HEK293 (cell line): ENCODE measurements at regions not wholly inside any gene's neighbourhood (a gene's known extent, or its start where the extent isn't known, plus 50 kb on each side); places are given as distances from the start of the nearest gene placed in this dataset.

Experiments used
- PRDM4 ChIP-seq: fragments of 450-650 bp; formaldehyde crosslinking; IDR thresholded peaks from 2 replicates; pipeline ENCODE4 v1.5.1; 2017; ENCODE audit warnings: missing biosample characterization, missing genetic modification characterization
- SP3 ChIP-seq: fragments of 450-650 bp; formaldehyde crosslinking; IDR thresholded peaks from 2 replicates; pipeline ENCODE4 v1.5.1; 2016; ENCODE audit warnings: missing biosample characterization, missing genetic modification characterization
- SP7 ChIP-seq: fragments of 450-650 bp; formaldehyde crosslinking; IDR thresholded peaks from 2 replicates; pipeline ENCODE4 v1.5.1; 2016; ENCODE audit warnings: missing biosample characterization, missing genetic modification characterization
- YY1 ChIP-seq: fragments of 450-650 bp; formaldehyde crosslinking; IDR thresholded peaks from 2 replicates; pipeline ENCODE4 v1.5.1; 2018; ENCODE audit warnings: missing biosample characterization, missing genetic modification characterization
- ZFP41 ChIP-seq: fragments of 450-650 bp; formaldehyde crosslinking; IDR thresholded peaks from 2 replicates; pipeline ENCODE4 v1.5.1; 2016; ENCODE audit warnings: missing biosample characterization, missing genetic modification characterization, borderline replicate concordance
- ZNF174 ChIP-seq: fragments of 450-650 bp; formaldehyde crosslinking; IDR thresholded peaks from 2 replicates; pipeline ENCODE4 v1.5.0; 2017; ENCODE audit warnings: missing biosample characterization, mild to moderate bottlenecking, missing genetic modification characterization
- ZNF239 ChIP-seq: fragments of 450-650 bp; formaldehyde crosslinking; IDR thresholded peaks from 2 replicates; pipeline ENCODE4 v1.5.1; 2016; ENCODE audit warnings: missing biosample characterization, missing genetic modification characterization
- ZNF274 ChIP-seq, 2 experiments: fragments of 200-500 bp in 1 of 2; fragments of 450-650 bp in 1 of 2; sonication (Bioruptor generic) in 1 of 2; formaldehyde crosslinking in 1 of 2; IDR thresholded peaks; 2 replicates each; pipeline versions ENCODE4 v1.5.1 to v1.6.1; 2014 to 2016; ENCODE audit warnings: borderline replicate concordance in 1 of 2, inconsistent platforms in 1 of 2, low read length in 1 of 2, missing biosample characterization in 1 of 2, missing genetic modification characterization in 1 of 2
- ZNF391 ChIP-seq: fragments of 450-650 bp; formaldehyde crosslinking; IDR thresholded peaks from 2 replicates; pipeline ENCODE4 v1.5.1; 2016; ENCODE audit warnings: low read depth, missing biosample characterization, missing genetic modification characterization, borderline replicate concordance
- ZNF416 ChIP-seq: fragments of 450-650 bp; formaldehyde crosslinking; IDR thresholded peaks from 2 replicates; pipeline ENCODE4 v1.5.1; 2016; ENCODE audit warnings: missing biosample characterization, missing genetic modification characterization
- ZNF571 ChIP-seq: fragments of 450-650 bp; formaldehyde crosslinking; IDR thresholded peaks from 2 replicates; pipeline ENCODE4 v1.5.0; 2017; ENCODE audit warnings: missing biosample characterization, missing genetic modification characterization
- TF ChIP-seq, protein P1 (sequence below): fragments of 450-650 bp; formaldehyde crosslinking; IDR thresholded peaks from 2 replicates; pipeline ENCODE4 v1.5.1; 2016; ENCODE audit warnings: missing biosample characterization, missing genetic modification characterization
- TF ChIP-seq, protein P2 (sequence below): fragments of 450-650 bp; formaldehyde crosslinking; IDR thresholded peaks from 2 replicates; pipeline ENCODE4 v1.5.1; 2016; ENCODE audit warnings: missing biosample characterization, missing genetic modification characterization
- TF ChIP-seq, protein P3 (sequence below): fragments of 450-650 bp; formaldehyde crosslinking; IDR thresholded peaks from 2 replicates; pipeline ENCODE4 v1.5.1; 2016; ENCODE audit warnings: missing biosample characterization, missing genetic modification characterization

DNA sequence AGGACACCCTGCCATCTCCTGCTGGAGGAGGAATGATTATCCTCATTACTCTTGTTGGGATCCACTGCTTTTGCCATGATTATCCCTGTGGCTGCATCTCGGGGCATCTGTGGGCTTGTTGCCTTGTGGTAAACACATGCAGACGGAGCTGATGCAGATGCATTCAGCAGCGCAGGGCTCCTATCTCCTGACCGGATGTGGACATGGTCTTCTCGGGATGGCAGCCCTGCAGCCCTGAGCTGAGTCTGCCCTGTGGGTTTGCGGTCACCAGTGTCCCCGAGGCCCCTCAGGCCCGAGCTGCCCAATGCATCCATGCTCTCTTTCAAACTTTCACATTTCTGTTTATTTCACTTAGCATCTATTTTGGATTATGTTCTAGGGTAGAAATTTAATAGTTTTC lies 250.4 kb upstream of the IRX1 start:
- TF ChIP-seq ZNF239 (tag by site-specific recombination) (no peak), SP7 (tag by site-specific recombination) (no peak), ZNF416 (no peak), ZNF391 (no peak), ZNF571 (no peak), YY1 (tag by site-specific recombination) (no peak), ZNF274 (IDR thresholded peaks at IDR 0.05; ENCODE audit: low read length) (no peak), ZNF274 (tag by site-specific recombination; IDR thresholded peaks at IDR 0.05; ENCODE audit: borderline replicate concordance) (no peak), SP3 (tag by site-specific recombination) (no peak), ZFP41 (tag by site-specific recombination) (no peak), ZNF174 (no peak), PRDM4 (tag by site-specific recombination) (no peak)
- TF ChIP-seq, protein P1, sequence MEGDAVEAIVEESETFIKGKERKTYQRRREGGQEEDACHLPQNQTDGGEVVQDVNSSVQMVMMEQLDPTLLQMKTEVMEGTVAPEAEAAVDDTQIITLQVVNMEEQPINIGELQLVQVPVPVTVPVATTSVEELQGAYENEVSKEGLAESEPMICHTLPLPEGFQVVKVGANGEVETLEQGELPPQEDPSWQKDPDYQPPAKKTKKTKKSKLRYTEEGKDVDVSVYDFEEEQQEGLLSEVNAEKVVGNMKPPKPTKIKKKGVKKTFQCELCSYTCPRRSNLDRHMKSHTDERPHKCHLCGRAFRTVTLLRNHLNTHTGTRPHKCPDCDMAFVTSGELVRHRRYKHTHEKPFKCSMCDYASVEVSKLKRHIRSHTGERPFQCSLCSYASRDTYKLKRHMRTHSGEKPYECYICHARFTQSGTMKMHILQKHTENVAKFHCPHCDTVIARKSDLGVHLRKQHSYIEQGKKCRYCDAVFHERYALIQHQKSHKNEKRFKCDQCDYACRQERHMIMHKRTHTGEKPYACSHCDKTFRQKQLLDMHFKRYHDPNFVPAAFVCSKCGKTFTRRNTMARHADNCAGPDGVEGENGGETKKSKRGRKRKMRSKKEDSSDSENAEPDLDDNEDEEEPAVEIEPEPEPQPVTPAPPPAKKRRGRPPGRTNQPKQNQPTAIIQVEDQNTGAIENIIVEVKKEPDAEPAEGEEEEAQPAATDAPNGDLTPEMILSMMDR = no peak
- TF ChIP-seq, protein P2, sequence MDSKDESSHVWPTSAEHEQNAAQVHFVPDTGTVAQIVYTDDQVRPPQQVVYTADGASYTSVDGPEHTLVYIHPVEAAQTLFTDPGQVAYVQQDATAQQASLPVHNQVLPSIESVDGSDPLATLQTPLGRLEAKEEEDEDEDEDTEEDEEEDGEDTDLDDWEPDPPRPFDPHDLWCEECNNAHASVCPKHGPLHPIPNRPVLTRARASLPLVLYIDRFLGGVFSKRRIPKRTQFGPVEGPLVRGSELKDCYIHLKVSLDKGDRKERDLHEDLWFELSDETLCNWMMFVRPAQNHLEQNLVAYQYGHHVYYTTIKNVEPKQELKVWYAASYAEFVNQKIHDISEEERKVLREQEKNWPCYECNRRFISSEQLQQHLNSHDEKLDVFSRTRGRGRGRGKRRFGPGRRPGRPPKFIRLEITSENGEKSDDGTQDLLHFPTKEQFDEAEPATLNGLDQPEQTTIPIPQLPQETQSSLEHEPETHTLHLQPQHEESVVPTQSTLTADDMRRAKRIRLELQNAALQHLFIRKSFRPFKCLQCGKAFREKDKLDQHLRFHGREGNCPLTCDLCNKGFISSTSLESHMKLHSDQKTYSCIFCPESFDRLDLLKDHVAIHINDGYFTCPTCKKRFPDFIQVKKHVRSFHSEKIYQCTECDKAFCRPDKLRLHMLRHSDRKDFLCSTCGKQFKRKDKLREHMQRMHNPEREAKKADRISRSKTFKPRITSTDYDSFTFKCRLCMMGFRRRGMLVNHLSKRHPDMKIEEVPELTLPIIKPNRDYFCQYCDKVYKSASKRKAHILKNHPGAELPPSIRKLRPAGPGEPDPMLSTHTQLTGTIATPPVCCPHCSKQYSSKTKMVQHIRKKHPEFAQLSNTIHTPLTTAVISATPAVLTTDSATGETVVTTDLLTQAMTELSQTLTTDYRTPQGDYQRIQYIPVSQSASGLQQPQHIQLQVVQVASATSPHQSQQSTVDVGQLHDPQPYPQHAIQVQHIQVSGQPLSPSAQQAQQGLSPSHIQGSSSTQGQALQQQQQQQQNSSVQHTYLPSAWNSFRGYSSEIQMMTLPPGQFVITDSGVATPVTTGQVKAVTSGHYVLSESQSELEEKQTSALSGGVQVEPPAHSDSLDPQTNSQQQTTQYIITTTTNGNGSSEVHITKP (tag by site-specific recombination) = no peak
- TF ChIP-seq, protein P3, sequence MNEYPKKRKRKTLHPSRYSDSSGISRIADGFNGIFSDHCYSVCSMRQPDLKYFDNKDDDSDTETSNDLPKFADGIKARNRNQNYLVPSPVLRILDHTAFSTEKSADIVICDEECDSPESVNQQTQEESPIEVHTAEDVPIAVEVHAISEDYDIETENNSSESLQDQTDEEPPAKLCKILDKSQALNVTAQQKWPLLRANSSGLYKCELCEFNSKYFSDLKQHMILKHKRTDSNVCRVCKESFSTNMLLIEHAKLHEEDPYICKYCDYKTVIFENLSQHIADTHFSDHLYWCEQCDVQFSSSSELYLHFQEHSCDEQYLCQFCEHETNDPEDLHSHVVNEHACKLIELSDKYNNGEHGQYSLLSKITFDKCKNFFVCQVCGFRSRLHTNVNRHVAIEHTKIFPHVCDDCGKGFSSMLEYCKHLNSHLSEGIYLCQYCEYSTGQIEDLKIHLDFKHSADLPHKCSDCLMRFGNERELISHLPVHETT = no peak
